Neural cell (in vitro differentiated cells): ENCODE measurements at regions not wholly inside any gene's neighbourhood (a gene's known extent, or its start where the extent isn't known, plus 50 kb on each side); places are given as distances from the start of the nearest gene placed in this dataset.

Experiments
- CTCF ChIP-seq: fragments of 450-650 bp; IDR thresholded peaks from 2 replicates; pipeline ENCODE4 v1.5.1; 2014; ENCODE audit warnings: antibody characterized with exemption, mild to moderate bottlenecking, moderate library complexity; ENCODE audit not compliant: poor library complexity, severe bottlenecking
- EZH2 ChIP-seq: fragments of 200-600, 300-800 bp; shearing (Covaris generic), sonication (generic); IDR thresholded peaks from 2 replicates; pipeline ENCODE4 v1.6.1; 2014; ENCODE audit warnings: antibody characterized with exemption, low read length, borderline replicate concordance, mild to moderate bottlenecking; ENCODE audit not compliant: insufficient read depth, poor library complexity, severe bottlenecking
- POLR2AphosphoS5 ChIP-seq: IDR thresholded peaks from 2 replicates; pipeline ENCODE4 v1.6.1; 2012
- RAD21 ChIP-seq: fragments of 450-650 bp; conservative IDR thresholded peaks from 2 replicates; pipeline ENCODE4 v1.6.1; 2014; ENCODE audit warnings: antibody characterized with exemption, mild to moderate bottlenecking, moderate library complexity
- TAF1 ChIP-seq: IDR thresholded peaks from 2 replicates; pipeline ENCODE4 v1.6.1; 2012; ENCODE audit warnings: low read depth

DNA sequence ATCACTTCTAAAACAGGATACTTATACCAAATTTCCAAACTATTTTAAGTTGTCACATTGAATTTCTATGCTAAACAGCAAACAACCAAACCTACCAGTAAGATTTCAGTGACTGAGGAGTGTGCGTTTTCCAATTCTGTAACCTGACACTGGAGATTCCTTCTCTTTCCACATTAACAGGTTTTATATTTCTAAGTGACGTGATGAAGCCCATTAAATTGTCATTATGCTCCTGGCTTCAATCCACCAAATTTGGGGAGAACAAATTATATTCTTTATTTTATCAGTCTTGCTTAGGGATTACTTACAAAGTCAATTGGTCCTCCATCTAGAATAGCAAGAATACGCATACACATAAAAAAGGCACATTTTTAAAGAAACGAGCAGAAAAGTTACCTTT, 764.8 kb upstream of the NR2F2 start:
- TF ChIP-seq CTCF (no peak), EZH2 (no peak), RAD21 (no peak), POLR2AphosphoS5 (no peak), TAF1 (no peak)
